GM13977 (cell line): ENCODE measurements at regions not wholly inside any gene's neighbourhood (a gene's known extent, or its start where the extent isn't known, plus 50 kb on each side); places are given as distances from the start of the nearest gene placed in this dataset.

Experiments
- DNase-seq: peaks from one replicate; pipeline ENCODE4 v3.0.0; 2012; ENCODE audit warnings: low spot score
- CTCF ChIP-seq: IDR thresholded peaks from 2 replicates; pipeline ENCODE4 v1.5.1; 2012; ENCODE audit warnings: mild to moderate bottlenecking, control low read depth; ENCODE audit not compliant: insufficient read depth; ENCODE audit errors: extremely low read depth, missing control alignments
- in situ Hi-C: fragments of 300-500 bp; cut with MboI; formaldehyde crosslinking; loops from one replicate; pipeline ENCODE4 v1.12.0; 2022; ENCODE audit warnings: low sequenced_read_pairs, low pct_unique_long_range_greater_than_20kb, mixed read lengths, inconsistent platforms; ENCODE audit not compliant: unreplicated experiment

GRCh38 chr1:87800006-87800405 lies 471.3 kb downstream of the LMO4 start:
- in situ Hi-C loops = no loop called here
- no peak for TF ChIP-seq CTCF
- DNase-seq = no peak

- no peak for DNase-seq
- TF ChIP-seq CTCF = no peak
- in situ Hi-C loops = no loop called here
Observed at GRCh38 chr1:87803375-87803774, 474.7 kb downstream of the LMO4 start.

GRCh38 chr1:87804128-87804527 lies 475.4 kb downstream of the LMO4 start:
- no peak for DNase-seq
- no peak for TF ChIP-seq CTCF
- in situ Hi-C loops = no loop called here

GRCh38 chr1:87805666-87806378 lies 477.1 kb downstream of the LMO4 start:
- TF ChIP-seq CTCF = no peak
- in situ Hi-C loops = no loop called here

GRCh38 chr1:87806379-87807094 lies 477.9 kb downstream of the LMO4 start:
- no peak for TF ChIP-seq CTCF
- in situ Hi-C loops = no loop called here
- no peak for DNase-seq

More at GRCh38 chr1:87805666-87806378, 477.1 kb downstream of the LMO4 start:
- DNase-seq = no peak

GRCh38 chr1:87810166-87810565 lies 481.5 kb downstream of the LMO4 start:
- TF ChIP-seq CTCF = no peak
- DNase-seq = no peak
- in situ Hi-C loops = no loop called here
